ENCODE measurements at regions not wholly inside any gene's neighbourhood (a gene's known extent, or its start where the extent isn't known, plus 50 kb on each side); places are given as distances from the start of the nearest gene placed in this dataset.

- TF ChIP-seq, protein P1, sequence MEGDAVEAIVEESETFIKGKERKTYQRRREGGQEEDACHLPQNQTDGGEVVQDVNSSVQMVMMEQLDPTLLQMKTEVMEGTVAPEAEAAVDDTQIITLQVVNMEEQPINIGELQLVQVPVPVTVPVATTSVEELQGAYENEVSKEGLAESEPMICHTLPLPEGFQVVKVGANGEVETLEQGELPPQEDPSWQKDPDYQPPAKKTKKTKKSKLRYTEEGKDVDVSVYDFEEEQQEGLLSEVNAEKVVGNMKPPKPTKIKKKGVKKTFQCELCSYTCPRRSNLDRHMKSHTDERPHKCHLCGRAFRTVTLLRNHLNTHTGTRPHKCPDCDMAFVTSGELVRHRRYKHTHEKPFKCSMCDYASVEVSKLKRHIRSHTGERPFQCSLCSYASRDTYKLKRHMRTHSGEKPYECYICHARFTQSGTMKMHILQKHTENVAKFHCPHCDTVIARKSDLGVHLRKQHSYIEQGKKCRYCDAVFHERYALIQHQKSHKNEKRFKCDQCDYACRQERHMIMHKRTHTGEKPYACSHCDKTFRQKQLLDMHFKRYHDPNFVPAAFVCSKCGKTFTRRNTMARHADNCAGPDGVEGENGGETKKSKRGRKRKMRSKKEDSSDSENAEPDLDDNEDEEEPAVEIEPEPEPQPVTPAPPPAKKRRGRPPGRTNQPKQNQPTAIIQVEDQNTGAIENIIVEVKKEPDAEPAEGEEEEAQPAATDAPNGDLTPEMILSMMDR (IDR thresholded peaks at IDR 0.05; ENCODE audit: unreplicated experiment): no peak
- H3K4me3 Mint-ChIP-seq: no peak overlapping the region
- H3K27ac Mint-ChIP-seq: no peak overlapping the region
- no peaks in the 10 kb centered on the region for H3K36me3 Mint-ChIP-seq
- no peaks in the 10 kb centered on the region for H3K9me3 Mint-ChIP-seq
- peaks cover 20% of the 10 kb centered on the region for H3K27me3 Mint-ChIP-seq (ENCODE audit: low read depth)
- no peaks in the 10 kb centered on the region for H3K4me1 Mint-ChIP-seq
- DNase-seq (ENCODE audit: low spot score in 2 of 2, unreplicated experiment in 2 of 2): no peak
Observed at GRCh38 chr5:8059337-8059736, 190.4 kb downstream of the MTRR start.

DNA sequence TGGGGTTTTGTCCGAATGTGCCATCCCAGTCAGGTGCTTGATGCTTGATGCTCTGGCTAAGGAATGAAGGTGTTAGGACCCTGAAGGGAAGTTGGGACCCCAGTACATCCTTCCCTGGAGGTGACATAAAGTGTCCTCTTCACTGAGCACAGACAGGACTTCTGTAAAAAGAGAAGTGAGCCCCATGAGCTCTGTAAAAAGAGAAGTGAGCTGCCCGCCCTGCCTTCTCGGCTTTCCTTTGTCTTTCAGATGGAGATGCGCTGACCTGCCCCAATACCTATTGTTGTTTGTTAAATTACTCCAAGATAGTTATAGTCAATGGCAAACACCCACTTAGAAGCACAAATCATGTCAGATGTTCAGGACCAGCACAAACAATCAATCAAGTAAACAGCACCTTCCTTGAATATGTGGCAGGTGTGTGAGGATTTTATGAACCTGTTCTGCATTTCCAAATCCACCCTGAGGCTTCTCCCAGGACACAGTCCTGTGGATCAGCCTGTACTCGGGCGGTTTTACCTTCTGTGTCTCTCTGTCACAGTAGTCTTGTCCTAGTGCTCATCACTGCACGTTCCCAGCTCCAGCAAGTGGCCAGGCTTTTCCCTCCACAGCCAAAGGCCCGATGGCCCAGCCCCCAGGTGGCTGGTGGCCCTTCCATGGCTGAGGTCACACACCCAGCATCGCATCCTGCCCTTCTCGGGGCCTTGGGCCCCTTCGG is 191.4 kb downstream of the MTRR start:
- TF ChIP-seq, protein P1 (IDR thresholded peaks at IDR 0.05; ENCODE audit: unreplicated experiment): no peak
- peaks cover 23% of the 10 kb centered on the region for H3K27me3 Mint-ChIP-seq (ENCODE audit: low read depth)
- DNase-seq (ENCODE audit: low spot score in 2 of 2, unreplicated experiment in 2 of 2): no peak
- H3K4me3 Mint-ChIP-seq: no peak overlapping the region
- H3K4me1 Mint-ChIP-seq: no peaks in the 10 kb centered on the region
- H3K27ac Mint-ChIP-seq: no peak overlapping the region
- no peaks in the 10 kb centered on the region for H3K36me3 Mint-ChIP-seq
- H3K9me3 Mint-ChIP-seq: no peaks in the 10 kb centered on the region

DNA sequence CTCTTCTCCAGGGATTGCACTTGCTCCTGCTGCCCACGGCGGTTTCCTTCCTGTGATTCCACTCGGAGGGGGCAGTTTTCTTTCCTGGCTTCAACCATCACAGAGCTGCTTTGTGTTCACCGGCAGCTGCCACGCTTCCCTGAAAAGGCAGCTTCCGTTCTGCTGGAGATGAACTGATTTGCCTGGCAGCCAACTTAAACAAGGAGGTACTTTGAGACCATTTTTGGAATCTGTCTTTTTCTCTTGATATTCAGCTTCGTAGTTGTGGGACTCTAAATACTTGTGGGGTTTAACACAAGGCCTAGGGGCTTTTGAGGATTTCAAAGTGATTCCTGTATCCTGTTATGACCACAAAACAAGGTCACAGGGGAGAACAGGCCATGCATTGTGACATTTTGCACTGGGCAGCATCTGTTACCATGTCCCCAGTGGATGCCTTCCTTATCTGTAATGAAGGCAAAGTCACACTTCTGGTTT is 192.0 kb downstream of the MTRR start:
- Mint-ChIP-seq H3K36me3 (no peaks in the 10 kb centered on the region), H3K4me1 (no peaks in the 10 kb centered on the region), H3K27ac (no peak overlapping the region), H3K27me3 (ENCODE audit: low read depth) (peaks cover 21% of the 10 kb centered on the region), H3K9me3 (no peaks in the 10 kb centered on the region), H3K4me3 (no peak overlapping the region)
- DNase-seq (ENCODE audit: low spot score in 2 of 2, unreplicated experiment in 2 of 2): no peak
- TF ChIP-seq, protein P1 (IDR thresholded peaks at IDR 0.05; ENCODE audit: unreplicated experiment): no peak

DNA sequence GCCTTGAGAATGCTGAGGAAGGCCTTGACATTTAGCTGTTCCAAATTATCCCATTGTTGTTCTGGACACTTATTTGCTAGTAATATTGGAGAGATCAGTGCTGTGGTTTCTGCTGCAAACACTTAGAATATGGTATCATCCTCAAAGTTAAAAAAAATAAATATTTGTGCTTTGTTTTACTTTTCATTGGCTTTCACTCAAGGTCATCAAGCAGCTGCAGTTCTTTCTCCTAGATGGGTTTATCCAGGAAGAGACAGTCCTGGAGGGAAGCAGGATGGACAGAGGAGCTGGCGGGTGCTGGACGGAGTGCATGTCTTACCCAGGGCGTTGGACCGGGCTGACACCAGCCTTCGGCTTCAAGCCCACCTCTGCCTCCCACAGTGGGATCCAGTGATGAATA is 193.6 kb downstream of the MTRR start:
- Mint-ChIP-seq H3K36me3 (no peaks in the 10 kb centered on the region), H3K4me1 (no peaks in the 10 kb centered on the region), H3K27me3 (ENCODE audit: low read depth) (peaks cover 17% of the 10 kb centered on the region), H3K27ac (no peak overlapping the region), H3K9me3 (no peaks in the 10 kb centered on the region), H3K4me3 (no peak overlapping the region)
- DNase-seq (ENCODE audit: low spot score in 2 of 2, unreplicated experiment in 2 of 2): no peak
- TF ChIP-seq, protein P1 (IDR thresholded peaks at IDR 0.05; ENCODE audit: unreplicated experiment): no peak

GRCh38 chr5:8068078-8068477 is 199.1 kb downstream of the MTRR start:
- Mint-ChIP-seq H3K27ac (no peak overlapping the region), H3K4me1 (no peaks in the 10 kb centered on the region), H3K36me3 (no peaks in the 10 kb centered on the region), H3K4me3 (no peak overlapping the region), H3K27me3 (ENCODE audit: low read depth) (peaks cover 9% of the 10 kb centered on the region), H3K9me3 (no peaks in the 10 kb centered on the region)
- no peak for DNase-seq (ENCODE audit: low spot score in 2 of 2, unreplicated experiment in 2 of 2)
- TF ChIP-seq, protein P1 (IDR thresholded peaks at IDR 0.05; ENCODE audit: unreplicated experiment): no peak
